Hepatocyte (in vitro differentiated cells): ENCODE measurements at regions not wholly inside any gene's neighbourhood (a gene's known extent, or its start where the extent isn't known, plus 50 kb on each side); places are given as distances from the start of the nearest gene placed in this dataset.

ENCODE experiments used
- DNase-seq: peaks from one replicate; pipeline ENCODE4 v3.0.0-alpha.2; 2016; ENCODE audit warnings: low spot score
- H2AFZ ChIP-seq: fragments of 200-600 bp; sonication (generic); 2 replicates; pipeline ENCODE4 v1.6.0; 2016; ENCODE audit warnings: antibody characterized with exemption, mild to moderate bottlenecking
- H3K27ac ChIP-seq: fragments of 200-600 bp; sonication (generic); 2 replicates; pipeline ENCODE4 v1.5.1; 2016; ENCODE audit warnings: mild to moderate bottlenecking
- H3K27me3 ChIP-seq: fragments of 200-600 bp; sonication (generic); 2 replicates; pipeline ENCODE4 v1.6.1; 2016
- H3K36me3 ChIP-seq: fragments of 200-600 bp; sonication (generic); replicated peaks from 2 replicates; pipeline ENCODE4 v1.5.1; 2016; ENCODE audit warnings: low read depth; ENCODE audit not compliant: insufficient read depth
- H3K4me1 ChIP-seq: fragments of 200-600 bp; sonication (generic); 2 replicates; pipeline ENCODE4 v1.5.1; 2016; ENCODE audit warnings: mild to moderate bottlenecking, moderate library complexity; ENCODE audit not compliant: insufficient read depth
- H3K4me2 ChIP-seq: fragments of 200-600 bp; sonication (generic); 2 replicates; pipeline ENCODE4 v1.6.0; 2016
- H3K4me3 ChIP-seq: fragments of 200-600 bp; sonication (generic); 2 replicates; pipeline ENCODE4 v1.5.1; 2016; ENCODE audit warnings: mild to moderate bottlenecking
- H3K79me2 ChIP-seq: fragments of 200-600 bp; sonication (generic); 2 replicates; pipeline ENCODE4 v1.6.0; 2017; ENCODE audit warnings: mild to moderate bottlenecking
- H3K9me2 ChIP-seq: fragments of 200-600 bp; sonication (generic); replicated peaks from 2 replicates; pipeline ENCODE4 v1.6.0; 2017; ENCODE audit warnings: mild to moderate bottlenecking; ENCODE audit not compliant: insufficient read depth
- H3K9me3 ChIP-seq: fragments of 200-600 bp; sonication (generic); 2 replicates; pipeline ENCODE4 v1.5.1; 2016; ENCODE audit warnings: low read depth, mild to moderate bottlenecking
- H4K20me1 ChIP-seq: fragments of 200-600 bp; sonication (generic); 2 replicates; pipeline ENCODE4 v1.6.0; 2016; ENCODE audit warnings: mild to moderate bottlenecking; ENCODE audit not compliant: insufficient read depth, poor library complexity, severe bottlenecking
- EZH2 ChIP-seq: fragments of 200-600 bp; sonication (generic); IDR thresholded peaks from 2 replicates; pipeline ENCODE4 v1.6.1; 2016; ENCODE audit warnings: antibody characterized with exemption, mild to moderate bottlenecking, borderline replicate concordance
- EZH2phosphoT487 ChIP-seq: fragments of 200-600 bp; sonication (generic); IDR thresholded peaks from one replicate; pipeline ENCODE4 v1.6.1; 2018; ENCODE audit warnings: antibody characterized with exemption, mild to moderate bottlenecking, low read depth, moderate library complexity; ENCODE audit not compliant: unreplicated experiment, severe bottlenecking
- WGBS: methylation state at CpG from one replicate; pipeline ENCODE4 v1.1.6; 2016; ENCODE audit warnings: low lambda C conversion rate; ENCODE audit errors: missing lambda C conversion rate; 5-methylcytosine and 5-hydroxymethylcytosine counted together
- TF ChIP-seq, protein P1 (sequence below): fragments of 200-600 bp; sonication (generic); IDR thresholded peaks from 2 replicates; pipeline ENCODE4 v1.5.1; 2016; ENCODE audit warnings: antibody characterized with exemption, mild to moderate bottlenecking; ENCODE audit not compliant: poor library complexity

DNA sequence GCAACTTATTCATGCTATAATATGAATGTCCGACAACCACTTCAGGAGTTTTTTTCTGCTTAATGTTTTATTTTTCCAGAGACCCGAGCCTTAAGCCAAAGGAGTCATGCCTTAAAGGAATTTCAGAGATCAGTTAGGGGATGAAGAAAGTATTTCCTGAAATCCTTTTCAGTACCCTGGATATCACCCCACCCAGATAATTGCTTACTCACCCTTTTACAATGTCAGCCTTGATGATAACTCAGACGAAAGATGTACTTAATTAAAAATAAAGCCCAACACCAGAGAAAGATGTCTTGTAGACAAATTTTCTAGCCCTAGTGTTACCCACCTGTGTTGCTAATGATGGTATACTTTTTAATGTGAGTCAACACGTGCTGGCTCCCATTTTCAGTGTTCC is 124.1 kb downstream of the XCL2 start:
- DNase-seq, result no peak
- Histone ChIP-seq H3K27me3 (no peaks in the 10 kb centered on the region), H3K4me1 (no peaks in the 10 kb centered on the region), H3K4me2 (no peak overlapping the region), H3K27ac (peak overlapping the region; percentile 70), H4K20me1 (no peaks in the 10 kb centered on the region), H3K36me3 (no peaks in the 10 kb centered on the region), H3K9me2 (no peaks in the 10 kb centered on the region), H3K4me3 (no peak overlapping the region), H3K79me2 (no peaks in the 10 kb centered on the region), H3K9me3 (no peaks in the 10 kb centered on the region), H2AFZ (no peak overlapping the region)
- no peak for TF ChIP-seq EZH2
- TF ChIP-seq EZH2phosphoT487, result no peak
- WGBS, result 54% methylated on average over 4 of the region's 4 CpGs

DNA sequence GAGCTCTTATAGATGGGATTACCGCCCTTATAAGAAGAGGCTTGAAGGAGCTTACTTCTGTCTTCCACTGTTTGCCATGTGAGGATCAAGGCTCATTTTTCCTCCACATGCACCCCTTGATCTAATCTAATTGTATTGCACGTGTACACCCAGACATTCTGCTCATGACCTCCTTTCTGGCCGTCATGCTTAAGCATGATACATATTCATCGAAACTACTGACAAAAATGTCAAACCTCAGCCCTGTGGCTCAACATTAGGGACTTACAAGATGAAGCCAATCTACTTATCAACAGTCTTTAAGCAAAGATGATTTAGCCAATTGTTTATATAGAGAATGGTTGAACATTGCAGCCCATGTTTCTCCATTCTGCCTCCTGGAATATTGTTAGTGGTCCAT is 127.6 kb downstream of the XCL2 start:
- Histone ChIP-seq H3K9me3 (no peaks in the 10 kb centered on the region), H2AFZ (no peak overlapping the region)
- WGBS, result 91% methylated on average over 4 of the region's 4 CpGs

DNA sequence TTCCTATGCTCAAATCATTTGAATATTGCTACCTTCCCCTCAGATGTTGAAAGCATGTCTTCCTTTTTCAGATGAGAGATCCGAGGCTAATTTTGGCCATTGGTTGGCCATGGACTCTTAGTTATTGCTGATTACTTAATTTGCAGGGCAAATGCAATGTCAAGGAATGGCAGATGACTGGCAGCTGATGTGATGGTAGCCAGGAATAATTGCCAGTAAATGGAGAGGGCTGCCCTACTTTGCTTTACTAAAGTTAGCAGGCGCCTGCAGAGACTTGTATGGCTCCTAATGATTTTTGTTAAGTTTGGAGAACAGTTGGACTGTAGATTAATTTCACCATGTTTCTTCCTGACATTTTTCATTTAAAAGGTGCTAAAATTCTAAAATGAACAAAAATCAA is 128.9 kb downstream of the XCL2 start:
- Histone ChIP-seq H3K4me3 (no peak overlapping the region), H3K79me2 (no peaks in the 10 kb centered on the region), H3K27me3 (no peaks in the 10 kb centered on the region), H3K36me3 (no peaks in the 10 kb centered on the region), H2AFZ (no peak overlapping the region), H4K20me1 (no peaks in the 10 kb centered on the region), H3K4me1 (no peaks in the 10 kb centered on the region), H3K27ac (no peak overlapping the region), H3K4me2 (no peak overlapping the region), H3K9me3 (no peaks in the 10 kb centered on the region), H3K9me2 (no peaks in the 10 kb centered on the region)
- 91% methylated on average over 2 of the region's 2 CpGs for WGBS
- TF ChIP-seq EZH2 (no peak), EZH2phosphoT487 (no peak)
- TF ChIP-seq, protein P1, sequence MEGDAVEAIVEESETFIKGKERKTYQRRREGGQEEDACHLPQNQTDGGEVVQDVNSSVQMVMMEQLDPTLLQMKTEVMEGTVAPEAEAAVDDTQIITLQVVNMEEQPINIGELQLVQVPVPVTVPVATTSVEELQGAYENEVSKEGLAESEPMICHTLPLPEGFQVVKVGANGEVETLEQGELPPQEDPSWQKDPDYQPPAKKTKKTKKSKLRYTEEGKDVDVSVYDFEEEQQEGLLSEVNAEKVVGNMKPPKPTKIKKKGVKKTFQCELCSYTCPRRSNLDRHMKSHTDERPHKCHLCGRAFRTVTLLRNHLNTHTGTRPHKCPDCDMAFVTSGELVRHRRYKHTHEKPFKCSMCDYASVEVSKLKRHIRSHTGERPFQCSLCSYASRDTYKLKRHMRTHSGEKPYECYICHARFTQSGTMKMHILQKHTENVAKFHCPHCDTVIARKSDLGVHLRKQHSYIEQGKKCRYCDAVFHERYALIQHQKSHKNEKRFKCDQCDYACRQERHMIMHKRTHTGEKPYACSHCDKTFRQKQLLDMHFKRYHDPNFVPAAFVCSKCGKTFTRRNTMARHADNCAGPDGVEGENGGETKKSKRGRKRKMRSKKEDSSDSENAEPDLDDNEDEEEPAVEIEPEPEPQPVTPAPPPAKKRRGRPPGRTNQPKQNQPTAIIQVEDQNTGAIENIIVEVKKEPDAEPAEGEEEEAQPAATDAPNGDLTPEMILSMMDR, result no peak
- DNase-seq, result no peak

More for the DNA sequence above, 127.6 kb downstream of the XCL2 start:
- Histone ChIP-seq H3K27ac (no peak overlapping the region), H4K20me1 (no peaks in the 10 kb centered on the region), H3K79me2 (no peaks in the 10 kb centered on the region), H3K4me2 (no peak overlapping the region), H3K9me2 (no peaks in the 10 kb centered on the region), H3K36me3 (no peaks in the 10 kb centered on the region), H3K4me3 (no peak overlapping the region), H3K27me3 (no peaks in the 10 kb centered on the region), H3K4me1 (no peaks in the 10 kb centered on the region)
- TF ChIP-seq EZH2 (no peak), EZH2phosphoT487 (no peak)
- TF ChIP-seq, protein P1, result no peak
- DNase-seq, result no peak

DNA sequence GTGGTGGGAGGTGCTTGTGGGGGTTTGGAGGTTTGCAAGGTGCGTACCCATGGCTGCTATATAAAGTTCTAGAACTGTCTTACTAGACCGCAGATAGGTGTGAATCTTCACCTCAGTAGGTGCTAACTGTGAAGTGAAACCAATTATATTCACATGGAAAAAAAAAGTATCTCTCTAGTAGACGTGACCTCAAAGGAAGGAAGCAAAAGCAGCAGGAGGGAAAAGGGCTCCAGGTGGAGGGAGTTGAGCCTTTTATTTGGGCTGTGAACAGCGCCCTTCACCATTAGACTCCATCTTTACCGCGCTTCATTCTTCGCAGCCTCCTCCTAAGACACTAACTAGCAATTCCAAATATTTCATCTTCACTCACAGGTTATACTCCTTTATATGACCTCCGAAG is 129.8 kb downstream of the TBX19 start:
- Histone ChIP-seq H3K9me2 (no peaks in the 10 kb centered on the region), H3K79me2 (no peaks in the 10 kb centered on the region), H3K9me3 (no peaks in the 10 kb centered on the region), H3K4me3 (no peak overlapping the region), H3K36me3 (no peaks in the 10 kb centered on the region), H3K27ac (no peak overlapping the region), H3K4me1 (no peaks in the 10 kb centered on the region), H3K27me3 (no peaks in the 10 kb centered on the region), H2AFZ (no peak overlapping the region), H3K4me2 (no peak overlapping the region), H4K20me1 (no peaks in the 10 kb centered on the region)
- TF ChIP-seq, protein P1, result no peak
- TF ChIP-seq EZH2, result no peak
- no peak for TF ChIP-seq EZH2phosphoT487
- no peak for DNase-seq
- 97% methylated on average over 7 of the region's 8 CpGs for WGBS
